ENCODE measurements at regions not wholly inside any gene's neighbourhood (a gene's known extent, or its start where the extent isn't known, plus 50 kb on each side); places are given as distances from the start of the nearest gene placed in this dataset.

- TF ChIP-seq CTCF (IDR thresholded peaks at IDR 0.05; ENCODE audit: low read depth, low read length) (no peak), MAX (IDR thresholded peaks at IDR 0.05; ENCODE audit: low read depth, low read length) (no peak), POLR2A (IDR thresholded peaks at IDR 0.05; ENCODE audit: extremely low read depth, insufficient read length) (no peak)
Observed at GRCh38 chr6:45741437-45742171, 274.1 kb downstream of the CLIC5 start.
